ENCODE measurements at regions not wholly inside any gene's neighbourhood (a gene's known extent, or its start where the extent isn't known, plus 50 kb on each side); places are given as distances from the start of the nearest gene placed in this dataset.

DNA sequence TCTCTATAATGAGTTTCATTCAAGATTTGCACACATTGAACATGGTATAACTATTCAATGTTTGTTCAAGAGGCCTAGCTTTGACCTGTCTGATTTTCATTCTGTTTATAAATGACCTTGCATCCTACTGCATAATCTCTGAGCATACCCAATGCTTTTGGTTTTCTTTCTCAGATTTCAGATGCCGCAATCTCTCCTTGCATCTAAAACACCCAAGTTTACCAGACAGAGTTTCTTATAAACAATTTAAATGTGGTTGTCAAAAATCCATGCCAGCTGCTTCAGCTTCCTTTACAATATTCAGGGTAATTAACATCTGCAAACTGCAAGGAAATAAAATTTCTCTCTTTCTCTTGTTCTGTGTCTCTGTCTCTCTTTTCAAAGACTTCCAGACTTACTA lies 123.0 kb upstream of the PCDH18 start:
- TF ChIP-seq, protein P1, sequence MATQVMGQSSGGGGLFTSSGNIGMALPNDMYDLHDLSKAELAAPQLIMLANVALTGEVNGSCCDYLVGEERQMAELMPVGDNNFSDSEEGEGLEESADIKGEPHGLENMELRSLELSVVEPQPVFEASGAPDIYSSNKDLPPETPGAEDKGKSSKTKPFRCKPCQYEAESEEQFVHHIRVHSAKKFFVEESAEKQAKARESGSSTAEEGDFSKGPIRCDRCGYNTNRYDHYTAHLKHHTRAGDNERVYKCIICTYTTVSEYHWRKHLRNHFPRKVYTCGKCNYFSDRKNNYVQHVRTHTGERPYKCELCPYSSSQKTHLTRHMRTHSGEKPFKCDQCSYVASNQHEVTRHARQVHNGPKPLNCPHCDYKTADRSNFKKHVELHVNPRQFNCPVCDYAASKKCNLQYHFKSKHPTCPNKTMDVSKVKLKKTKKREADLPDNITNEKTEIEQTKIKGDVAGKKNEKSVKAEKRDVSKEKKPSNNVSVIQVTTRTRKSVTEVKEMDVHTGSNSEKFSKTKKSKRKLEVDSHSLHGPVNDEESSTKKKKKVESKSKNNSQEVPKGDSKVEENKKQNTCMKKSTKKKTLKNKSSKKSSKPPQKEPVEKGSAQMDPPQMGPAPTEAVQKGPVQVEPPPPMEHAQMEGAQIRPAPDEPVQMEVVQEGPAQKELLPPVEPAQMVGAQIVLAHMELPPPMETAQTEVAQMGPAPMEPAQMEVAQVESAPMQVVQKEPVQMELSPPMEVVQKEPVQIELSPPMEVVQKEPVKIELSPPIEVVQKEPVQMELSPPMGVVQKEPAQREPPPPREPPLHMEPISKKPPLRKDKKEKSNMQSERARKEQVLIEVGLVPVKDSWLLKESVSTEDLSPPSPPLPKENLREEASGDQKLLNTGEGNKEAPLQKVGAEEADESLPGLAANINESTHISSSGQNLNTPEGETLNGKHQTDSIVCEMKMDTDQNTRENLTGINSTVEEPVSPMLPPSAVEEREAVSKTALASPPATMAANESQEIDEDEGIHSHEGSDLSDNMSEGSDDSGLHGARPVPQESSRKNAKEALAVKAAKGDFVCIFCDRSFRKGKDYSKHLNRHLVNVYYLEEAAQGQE (tag by site-specific recombination; IDR thresholded peaks at IDR 0.05): no peak
- TF ChIP-seq ZNF561 (tag by site-specific recombination; IDR thresholded peaks at IDR 0.05; ENCODE audit: borderline replicate concordance) (no peak), TCF7L2 (IDR thresholded peaks at IDR 0.05; ENCODE audit: borderline replicate concordance, low read depth, low read length) (no peak), ZNF175 (tag by site-specific recombination; IDR thresholded peaks at IDR 0.05) (no peak), ZNF404 (tag by site-specific recombination; IDR thresholded peaks at IDR 0.05) (no peak), ZNF843 (tag by site-specific recombination; IDR thresholded peaks at IDR 0.05) (no peak), MYNN (tag by site-specific recombination; IDR thresholded peaks at IDR 0.05; ENCODE audit: borderline replicate concordance) (no peak), SP7 (tag by site-specific recombination; IDR thresholded peaks at IDR 0.05) (no peak), BCL11A (tag by site-specific recombination; IDR thresholded peaks at IDR 0.05; ENCODE audit: low read depth) (no peak), ZNF274 (IDR thresholded peaks at IDR 0.05; ENCODE audit: low read length) (no peak), ZNF274 (tag by site-specific recombination; IDR thresholded peaks at IDR 0.05; ENCODE audit: borderline replicate concordance) (no peak), PRDM2 (tag by site-specific recombination; IDR thresholded peaks at IDR 0.05; ENCODE audit: borderline replicate concordance) (no peak)
- TF ChIP-seq, protein P2, sequence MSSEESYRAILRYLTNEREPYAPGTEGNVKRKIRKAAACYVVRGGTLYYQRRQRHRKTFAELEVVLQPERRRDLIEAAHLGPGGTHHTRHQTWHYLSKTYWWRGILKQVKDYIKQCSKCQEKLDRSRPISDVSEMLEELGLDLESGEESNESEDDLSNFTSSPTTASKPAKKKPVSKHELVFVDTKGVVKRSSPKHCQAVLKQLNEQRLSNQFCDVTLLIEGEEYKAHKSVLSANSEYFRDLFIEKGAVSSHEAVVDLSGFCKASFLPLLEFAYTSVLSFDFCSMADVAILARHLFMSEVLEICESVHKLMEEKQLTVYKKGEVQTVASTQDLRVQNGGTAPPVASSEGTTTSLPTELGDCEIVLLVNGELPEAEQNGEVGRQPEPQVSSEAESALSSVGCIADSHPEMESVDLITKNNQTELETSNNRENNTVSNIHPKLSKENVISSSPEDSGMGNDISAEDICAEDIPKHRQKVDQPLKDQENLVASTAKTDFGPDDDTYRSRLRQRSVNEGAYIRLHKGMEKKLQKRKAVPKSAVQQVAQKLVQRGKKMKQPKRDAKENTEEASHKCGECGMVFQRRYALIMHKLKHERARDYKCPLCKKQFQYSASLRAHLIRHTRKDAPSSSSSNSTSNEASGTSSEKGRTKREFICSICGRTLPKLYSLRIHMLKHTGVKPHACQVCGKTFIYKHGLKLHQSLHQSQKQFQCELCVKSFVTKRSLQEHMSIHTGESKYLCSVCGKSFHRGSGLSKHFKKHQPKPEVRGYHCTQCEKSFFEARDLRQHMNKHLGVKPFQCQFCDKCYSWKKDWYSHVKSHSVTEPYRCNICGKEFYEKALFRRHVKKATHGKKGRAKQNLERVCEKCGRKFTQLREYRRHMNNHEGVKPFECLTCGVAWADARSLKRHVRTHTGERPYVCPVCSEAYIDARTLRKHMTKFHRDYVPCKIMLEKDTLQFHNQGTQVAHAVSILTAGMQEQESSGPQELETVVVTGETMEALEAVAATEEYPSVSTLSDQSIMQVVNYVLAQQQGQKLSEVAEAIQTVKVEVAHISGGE (tag by site-specific recombination; conservative IDR thresholded peaks at IDR 0.05; ENCODE audit: low read depth): no peak
- TF ChIP-seq, protein P3, sequence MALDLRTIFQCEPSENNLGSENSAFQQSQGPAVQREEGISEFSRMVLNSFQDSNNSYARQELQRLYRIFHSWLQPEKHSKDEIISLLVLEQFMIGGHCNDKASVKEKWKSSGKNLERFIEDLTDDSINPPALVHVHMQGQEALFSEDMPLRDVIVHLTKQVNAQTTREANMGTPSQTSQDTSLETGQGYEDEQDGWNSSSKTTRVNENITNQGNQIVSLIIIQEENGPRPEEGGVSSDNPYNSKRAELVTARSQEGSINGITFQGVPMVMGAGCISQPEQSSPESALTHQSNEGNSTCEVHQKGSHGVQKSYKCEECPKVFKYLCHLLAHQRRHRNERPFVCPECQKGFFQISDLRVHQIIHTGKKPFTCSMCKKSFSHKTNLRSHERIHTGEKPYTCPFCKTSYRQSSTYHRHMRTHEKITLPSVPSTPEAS (tag by site-specific recombination; IDR thresholded peaks at IDR 0.05): no peak
- POLR2A ChIA-PET: no interaction called here
- Histone ChIP-seq H3K4me1 (ENCODE audit: control insufficient read depth, insufficient read depth, low read length) (no peaks in the 10 kb centered on the region), H3K36me3 (ENCODE audit: control insufficient read depth in 2 of 2, insufficient read depth in 1 of 2, low read length in 2 of 2) (no peaks in the 10 kb centered on the region), H3K4me3 (ENCODE audit: low read depth, low read length) (no peak overlapping the region), H3K27ac (ENCODE audit: extremely low read depth, low read depth, low read length) (no peak overlapping the region), H3K9me3 (ENCODE audit: control insufficient read depth, insufficient read depth, low read depth, low read length) (no peaks in the 10 kb centered on the region)
- CTCF ChIA-PET: no interaction called here

Data from HEK293 (cell line).